H7 (cell line): ENCODE measurements at regions not wholly inside any gene's neighbourhood (a gene's known extent, or its start where the extent isn't known, plus 50 kb on each side); places are given as distances from the start of the nearest gene placed in this dataset.

ENCODE experiments used
- DNase-seq: peaks from one replicate; pipeline ENCODE4 v3.0.0; 2012
- H3K27me3 ChIP-seq: 2 replicates; pipeline ENCODE4 v1.6.0; 2011; ENCODE audit warnings: mild to moderate bottlenecking, low read length; ENCODE audit not compliant: control insufficient read depth, insufficient read depth
- H3K36me3 ChIP-seq: replicated peaks from 2 replicates; pipeline ENCODE4 v1.5.1; 2011; ENCODE audit warnings: low read length; ENCODE audit not compliant: control insufficient read depth, insufficient read depth
- H3K4me3 ChIP-seq: 2 replicates; pipeline ENCODE4 v1.5.1; 2011; ENCODE audit warnings: low read depth, mild to moderate bottlenecking, control low read depth, low read length, moderate library complexity; ENCODE audit not compliant: insufficient read depth

GRCh38 chr6:112800439-112800838 lies 453.3 kb downstream of the RFPL4B start:
- no peak for DNase-seq

GRCh38 chr6:112800916-112801315 lies 453.8 kb downstream of the RFPL4B start:
- DNase-seq, result no peak
- H3K36me3 ChIP-seq, result no peaks in the 10 kb centered on the region
- H3K4me3 ChIP-seq, result no peak overlapping the region
- no peaks in the 10 kb centered on the region for H3K27me3 ChIP-seq

More at GRCh38 chr6:112800439-112800838, 453.3 kb downstream of the RFPL4B start:
- Histone ChIP-seq H3K4me3 (no peak overlapping the region), H3K36me3 (no peaks in the 10 kb centered on the region), H3K27me3 (no peaks in the 10 kb centered on the region)

DNA sequence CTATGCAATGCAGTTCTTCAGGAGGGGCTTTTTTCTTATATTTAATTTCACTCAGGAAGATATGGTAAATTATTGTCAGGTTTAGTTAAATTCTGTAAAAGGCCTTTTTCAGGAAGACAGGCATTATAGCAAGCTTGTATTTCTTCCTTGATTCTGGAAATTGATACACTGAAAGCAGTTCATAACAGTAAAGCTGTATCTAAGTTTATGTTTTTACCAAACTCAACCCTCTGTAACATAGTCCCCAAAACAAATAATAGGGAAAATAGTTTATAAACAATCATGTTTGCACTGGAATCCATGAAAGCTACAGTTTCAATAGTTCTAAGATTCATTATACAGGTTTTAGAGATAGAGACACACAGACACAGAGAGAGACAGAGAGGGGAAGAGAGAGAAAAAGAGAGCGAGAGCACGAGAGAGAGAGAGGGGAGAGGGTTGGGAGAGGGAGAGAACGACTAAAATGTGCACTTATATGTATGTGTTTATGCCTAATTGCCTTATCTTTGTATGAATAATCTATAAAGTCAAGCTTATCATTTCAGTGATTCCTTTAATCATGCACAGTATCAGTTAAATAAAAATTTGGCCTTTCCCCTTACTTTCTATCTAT lies 454.4 kb downstream of the RFPL4B start:
- H3K36me3 ChIP-seq, result no peaks in the 10 kb centered on the region
- no peak for DNase-seq
- no peaks in the 10 kb centered on the region for H3K27me3 ChIP-seq
- no peak overlapping the region for H3K4me3 ChIP-seq

DNA sequence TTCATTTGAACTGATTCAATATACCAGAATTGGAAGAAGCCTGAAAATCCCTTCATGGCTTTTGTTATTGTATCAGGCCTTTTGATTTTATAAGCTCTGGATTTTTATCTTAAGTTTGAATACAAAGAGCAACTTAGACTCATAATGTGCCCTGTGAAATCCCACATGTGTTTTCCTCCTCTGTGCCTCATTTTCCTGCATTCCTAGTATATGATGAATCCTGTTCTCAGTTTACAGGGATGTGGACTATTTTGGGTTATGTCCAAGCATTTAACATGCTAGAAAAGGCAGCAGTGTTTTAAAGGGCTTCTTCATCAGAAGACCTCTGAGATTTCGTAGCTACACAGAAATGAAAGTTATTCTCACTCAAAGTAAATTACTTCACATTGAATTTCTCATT lies 455.0 kb downstream of the RFPL4B start:
- Histone ChIP-seq H3K4me3 (no peak overlapping the region), H3K36me3 (no peaks in the 10 kb centered on the region)
- DNase-seq, result no peak

DNA sequence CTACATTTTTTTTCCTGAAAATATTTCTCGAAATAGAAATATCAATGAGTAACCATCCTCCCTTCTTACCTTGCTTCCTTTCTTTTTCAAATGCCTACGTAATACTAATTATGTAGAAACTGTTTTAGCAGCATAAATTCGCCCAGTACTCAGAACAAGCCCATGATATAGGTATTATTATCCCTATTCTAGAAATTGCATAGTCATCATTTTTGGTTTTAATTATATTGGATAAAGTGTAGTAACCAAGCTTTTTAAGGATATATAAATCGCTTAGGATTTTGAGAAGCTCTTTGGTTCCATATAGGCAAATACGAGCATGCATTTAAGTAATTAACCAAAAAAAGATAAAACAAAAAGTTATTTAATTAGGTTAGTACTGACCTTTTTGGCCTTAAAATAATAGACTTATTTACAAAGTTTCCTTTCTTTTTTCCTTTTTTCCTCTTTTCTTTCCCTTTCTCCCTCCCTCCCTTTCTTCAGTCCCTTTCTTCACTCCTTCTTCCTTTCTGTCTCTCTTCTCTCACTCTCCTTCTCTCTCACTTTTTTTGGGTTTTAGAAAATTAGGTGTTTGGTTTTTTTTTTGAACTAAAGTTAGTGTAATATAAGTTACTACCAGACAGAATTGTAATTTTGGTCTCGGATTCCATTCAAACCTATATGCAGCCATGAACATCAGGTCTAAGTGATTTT lies 457.7 kb downstream of the RFPL4B start:
- Histone ChIP-seq H3K36me3 (no peaks in the 10 kb centered on the region), H3K27me3 (no peaks in the 10 kb centered on the region), H3K4me3 (no peak overlapping the region)
- no peak for DNase-seq

More for the DNA sequence above, 455.0 kb downstream of the RFPL4B start:
- no peaks in the 10 kb centered on the region for H3K27me3 ChIP-seq

DNA sequence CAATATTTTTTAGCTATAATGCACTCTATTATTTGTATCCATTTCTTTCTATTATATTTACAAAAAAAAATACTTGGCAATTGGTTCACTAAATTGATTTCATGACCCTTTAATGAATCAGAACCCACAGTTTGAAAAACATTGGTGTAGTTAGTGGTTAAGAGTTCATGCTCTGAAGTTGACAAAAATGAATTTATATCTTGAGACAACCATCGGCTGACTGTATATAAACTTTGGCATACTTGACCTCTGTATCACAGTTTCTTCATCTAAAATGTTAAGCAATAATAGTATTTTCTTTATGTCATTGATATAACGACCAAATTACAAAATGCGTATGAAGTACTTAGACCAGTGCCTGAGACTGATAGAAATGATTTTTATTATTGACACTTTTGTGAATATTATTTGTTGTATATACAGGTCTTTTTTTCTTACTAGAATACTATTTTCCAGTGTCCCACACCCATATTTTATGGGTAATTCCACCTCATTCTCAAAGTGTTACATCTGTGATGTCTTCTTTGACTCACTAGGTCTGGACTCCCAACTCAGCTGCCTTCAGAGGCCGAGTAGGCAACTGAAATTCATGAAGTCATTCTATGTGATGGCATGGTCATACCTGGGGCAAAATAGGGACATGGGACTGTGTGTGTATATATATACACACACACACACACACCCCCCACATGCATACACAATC lies 459.2 kb downstream of the RFPL4B start:
- Histone ChIP-seq H3K27me3 (no peaks in the 10 kb centered on the region), H3K4me3 (no peak overlapping the region), H3K36me3 (no peaks in the 10 kb centered on the region)
- no peak for DNase-seq

- Histone ChIP-seq H3K4me3 (no peak overlapping the region), H3K27me3 (no peaks in the 10 kb centered on the region), H3K36me3 (no peaks in the 10 kb centered on the region)
- no peak for DNase-seq
These were observed 474.3 kb downstream of the RFPL4B start for GRCh38 chr6:112821476-112821875.

- no peaks in the 10 kb centered on the region for H3K27me3 ChIP-seq
- no peak for DNase-seq
These were observed 475.6 kb downstream of the RFPL4B start for GRCh38 chr6:112822769-112823168.

DNA sequence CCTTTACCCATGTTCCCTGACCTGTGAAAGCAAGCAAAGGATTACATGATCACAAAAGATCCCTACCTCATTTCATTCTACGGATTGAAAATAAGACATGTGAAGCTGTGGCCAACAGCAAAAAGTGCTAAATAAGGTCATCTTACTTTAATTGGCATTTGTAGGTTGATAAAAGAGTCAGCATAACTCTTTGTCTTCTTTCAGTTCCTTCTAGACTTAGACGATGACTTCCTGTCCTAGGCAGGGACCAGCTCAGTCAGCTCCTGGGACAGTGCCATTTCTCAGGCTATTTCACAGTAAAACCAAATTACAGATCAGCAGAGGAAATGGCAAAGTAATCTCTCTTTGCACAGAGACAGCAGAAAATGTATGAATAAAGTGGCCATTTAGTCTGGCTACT lies 480.7 kb downstream of the RFPL4B start:
- H3K27me3 ChIP-seq, result no peaks in the 10 kb centered on the region
- DNase-seq, result no peak
- no peaks in the 10 kb centered on the region for H3K36me3 ChIP-seq
- H3K4me3 ChIP-seq, result no peak overlapping the region

More at GRCh38 chr6:112822769-112823168, 475.6 kb downstream of the RFPL4B start:
- Histone ChIP-seq H3K4me3 (no peak overlapping the region), H3K36me3 (no peaks in the 10 kb centered on the region)

DNA sequence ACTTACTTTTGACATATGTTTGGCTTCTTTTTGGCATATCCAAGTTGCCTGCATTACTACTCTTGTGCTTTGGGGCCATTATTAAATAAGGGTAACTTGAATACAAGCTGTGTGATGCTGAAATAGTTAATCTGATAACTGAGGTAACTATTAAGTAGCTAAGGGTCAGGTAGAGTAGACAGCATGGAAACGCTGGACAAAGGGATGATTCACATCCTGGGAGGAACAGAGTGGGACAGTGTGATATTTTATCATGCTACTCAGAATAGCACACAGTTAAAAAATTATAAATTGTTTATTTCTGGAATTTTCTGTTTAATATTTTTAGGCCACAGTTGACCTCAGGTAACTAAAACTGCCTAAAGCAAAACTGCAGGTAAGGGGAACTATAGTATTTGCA lies 483.9 kb downstream of the RFPL4B start:
- H3K36me3 ChIP-seq, result no peaks in the 10 kb centered on the region
- no peak overlapping the region for H3K4me3 ChIP-seq
- no peaks in the 10 kb centered on the region for H3K27me3 ChIP-seq
- DNase-seq, result no peak

- Histone ChIP-seq H3K27me3 (no peaks in the 10 kb centered on the region), H3K4me3 (no peak overlapping the region), H3K36me3 (no peaks in the 10 kb centered on the region)
- DNase-seq, result no peak
These were observed 486.5 kb downstream of the RFPL4B start for GRCh38 chr6:112833581-112834131.

DNA sequence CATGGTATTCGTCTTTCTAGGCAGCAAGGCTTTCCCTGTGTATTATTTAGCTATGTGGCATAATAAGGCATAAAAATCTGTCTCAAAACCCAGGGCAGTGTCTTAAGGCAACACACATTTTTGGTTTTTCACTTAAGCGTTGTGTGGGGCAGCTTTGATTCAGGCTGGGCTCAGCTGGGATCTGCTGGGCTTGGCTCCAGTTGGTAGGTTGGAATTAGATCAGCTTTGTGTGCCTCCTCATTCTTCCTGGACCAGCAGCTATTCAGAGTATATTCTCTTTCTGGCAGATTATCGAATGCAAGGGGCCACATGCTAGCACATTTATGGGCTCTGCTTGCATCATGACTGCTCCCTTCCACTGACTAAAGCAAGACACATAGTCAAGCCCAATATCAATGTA lies 487.9 kb downstream of the RFPL4B start:
- Histone ChIP-seq H3K27me3 (no peaks in the 10 kb centered on the region), H3K4me3 (no peak overlapping the region), H3K36me3 (no peaks in the 10 kb centered on the region)
- DNase-seq, result no peak

DNA sequence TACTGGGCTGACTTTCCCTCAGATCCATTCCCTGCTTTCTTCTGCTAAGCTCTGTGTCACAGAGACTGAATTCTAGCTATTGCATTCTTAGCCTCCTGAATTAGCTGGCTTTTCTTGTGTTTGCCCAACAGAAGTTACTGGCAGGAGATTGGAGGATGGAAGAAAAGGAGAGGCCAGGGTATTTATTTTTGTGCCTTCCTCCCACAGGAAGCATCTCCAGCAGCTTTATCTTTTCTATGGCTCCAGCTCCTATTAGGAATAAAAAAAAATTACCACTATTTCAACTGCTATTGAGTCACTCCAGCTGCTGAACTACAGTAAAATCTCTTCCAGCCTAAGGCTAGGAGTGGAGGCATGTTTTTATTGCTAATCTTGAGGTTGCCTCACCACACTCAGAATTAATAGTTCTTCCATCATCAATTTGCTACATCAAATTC lies 492.4 kb downstream of the RFPL4B start:
- no peaks in the 10 kb centered on the region for H3K36me3 ChIP-seq
- H3K4me3 ChIP-seq, result no peak overlapping the region
- no peak for DNase-seq
- no peaks in the 10 kb centered on the region for H3K27me3 ChIP-seq

- no peak overlapping the region for H3K4me3 ChIP-seq
- DNase-seq, result no peak
- H3K36me3 ChIP-seq, result no peaks in the 10 kb centered on the region
- no peaks in the 10 kb centered on the region for H3K27me3 ChIP-seq
These were observed 494.6 kb downstream of the RFPL4B start for GRCh38 chr6:112841553-112842329.
